GM12892 (cell line): ENCODE measurements at regions not wholly inside any gene's neighbourhood (a gene's known extent, or its start where the extent isn't known, plus 50 kb on each side); places are given as distances from the start of the nearest gene placed in this dataset.

Source experiments
- DNase-seq: peaks from one replicate; pipeline ENCODE4 v3.0.0; 2011; ENCODE audit not compliant: insufficient read length
- FAIRE-seq: peaks from 2 replicates; lab custom pipeline; 2011; peaks lifted over from hg19 to GRCh38; lab: Jason Lieb, UNC
- POLR2A ChIP-seq: IDR thresholded peaks from 2 replicates; pipeline ENCODE4 v1.6.1; 2011; ENCODE audit warnings: low read depth, low read length, control low read depth
- POLR2AphosphoS5 ChIP-seq: IDR thresholded peaks from 2 replicates; pipeline ENCODE4 v1.6.1; 2011; ENCODE audit warnings: low read depth, low read length, control low read depth
- TAF1 ChIP-seq: IDR thresholded peaks from 2 replicates; pipeline ENCODE4 v1.6.1; 2011; ENCODE audit warnings: low read depth, mild to moderate bottlenecking, control low read depth, low read length, borderline replicate concordance

GRCh38 chr9:121593066-121593465, 58.4 kb upstream of the DAB2IP start:
- FAIRE-seq (no peak), DNase-seq (no peak)
- TF ChIP-seq TAF1 (no peak), POLR2AphosphoS5 (no peak), POLR2A (no peak)

GRCh38 chr9:121596515-121596914, 54.9 kb upstream of the DAB2IP start:
- FAIRE-seq (no peak), DNase-seq (no peak)
- TF ChIP-seq TAF1 = no peak
- no peak for TF ChIP-seq POLR2A
- TF ChIP-seq POLR2AphosphoS5 = no peak

- FAIRE-seq (no peak), DNase-seq (no peak)
- TF ChIP-seq POLR2AphosphoS5 = no peak
- no peak for TF ChIP-seq TAF1
- no peak for TF ChIP-seq POLR2A
Observed at GRCh38 chr9:121597698-121598166, 53.7 kb upstream of the DAB2IP start.

- no peak for DNase-seq
- TF ChIP-seq TAF1 (no peak), POLR2AphosphoS5 (no peak), POLR2A (no peak)
- FAIRE-seq = no peak
Observed at GRCh38 chr9:121598167-121598964, 53.1 kb upstream of the DAB2IP start.

- TF ChIP-seq POLR2AphosphoS5 (no peak), TAF1 (no peak), POLR2A (no peak)
- DNase-seq = no peak
- FAIRE-seq = no peak
Observed at GRCh38 chr9:121598965-121599871, 52.2 kb upstream of the DAB2IP start.

- DNase-seq (no peak), FAIRE-seq (no peak)
- no peak for TF ChIP-seq POLR2AphosphoS5
- TF ChIP-seq TAF1 = no peak
- no peak for TF ChIP-seq POLR2A
Observed at GRCh38 chr9:121599872-121600585, 51.4 kb upstream of the DAB2IP start.

- FAIRE-seq (no peak), DNase-seq (no peak)
- no peak for TF ChIP-seq TAF1
- no peak for TF ChIP-seq POLR2AphosphoS5
- TF ChIP-seq POLR2A = no peak
Observed at GRCh38 chr9:121601194-121601593, 50.2 kb upstream of the DAB2IP start.
